HG03045 (cell line): ENCODE measurements at regions not wholly inside any gene's neighbourhood (a gene's known extent, or its start where the extent isn't known, plus 50 kb on each side); places are given as distances from the start of the nearest gene placed in this dataset.

Experiments used
- ATAC-seq: cut with Tn5 transposase; IDR thresholded peaks from one replicate; pipeline ENCODE4 v1.9.1; 2021; ENCODE audit warnings: mild to moderate bottlenecking, moderate library complexity; ENCODE audit not compliant: unreplicated experiment

GRCh38 chr2:106706283-106706682 is 179.7 kb downstream of the ST6GAL2 start:
- ATAC-seq = no peak

- no peak for ATAC-seq
Measured at GRCh38 chr2:106708209-106708608, 177.8 kb downstream of the ST6GAL2 start.

GRCh38 chr2:106709229-106709628 is 176.7 kb downstream of the ST6GAL2 start:
- no peak for ATAC-seq

- ATAC-seq = no peak
Measured at GRCh38 chr2:106719222-106719621, 166.7 kb downstream of the ST6GAL2 start.

- no peak for ATAC-seq
Measured at GRCh38 chr2:106720026-106720425, 165.9 kb downstream of the ST6GAL2 start.

- no peak for ATAC-seq
Measured at GRCh38 chr2:106724301-106724794, 161.6 kb downstream of the ST6GAL2 start.

GRCh38 chr2:106734165-106734564 is 151.8 kb downstream of the ST6GAL2 start:
- no peak for ATAC-seq

- ATAC-seq = no peak
Measured at GRCh38 chr2:106735807-106736206, 150.2 kb downstream of the ST6GAL2 start.

GRCh38 chr2:106736221-106736620 is 149.7 kb downstream of the ST6GAL2 start:
- no peak for ATAC-seq

- ATAC-seq = no peak
Measured at GRCh38 chr2:106745468-106745867, 140.5 kb downstream of the ST6GAL2 start.

GRCh38 chr2:106749823-106750222 is 136.1 kb downstream of the ST6GAL2 start:
- ATAC-seq = no peak
